ENCODE measurements at regions not wholly inside any gene's neighbourhood (a gene's known extent, or its start where the extent isn't known, plus 50 kb on each side); places are given as distances from the start of the nearest gene placed in this dataset.
"Not testable (repeated sequence)": the region's sequence is repeated elsewhere in the genome, so short reads cannot be mapped to it uniquely, and the experiment has no call there.

- not testable (repeated sequence) for H3K27ac Mint-ChIP-seq; H3K27me3 Mint-ChIP-seq; H3K9me3 Mint-ChIP-seq; H3K36me3 Mint-ChIP-seq (ENCODE audit: low read depth); H3K4me1 Mint-ChIP-seq (ENCODE audit: low read depth); H3K4me3 Mint-ChIP-seq
These were observed 51.4 kb upstream of the TMEM45B start for GRCh38 chr11:129764204-129764603.
